DMS53 (cell line): ENCODE measurements at regions not wholly inside any gene's neighbourhood (a gene's known extent, or its start where the extent isn't known, plus 50 kb on each side); places are given as distances from the start of the nearest gene placed in this dataset.

ENCODE experiments used
- DNase-seq: peaks from one replicate; lab custom pipeline; 2025; lab: John Stamatoyannopoulos, UW

- no peak for DNase-seq
These were observed 75.1 kb upstream of the CA10 start for GRCh38 chr17:52233632-52234031.

DNA sequence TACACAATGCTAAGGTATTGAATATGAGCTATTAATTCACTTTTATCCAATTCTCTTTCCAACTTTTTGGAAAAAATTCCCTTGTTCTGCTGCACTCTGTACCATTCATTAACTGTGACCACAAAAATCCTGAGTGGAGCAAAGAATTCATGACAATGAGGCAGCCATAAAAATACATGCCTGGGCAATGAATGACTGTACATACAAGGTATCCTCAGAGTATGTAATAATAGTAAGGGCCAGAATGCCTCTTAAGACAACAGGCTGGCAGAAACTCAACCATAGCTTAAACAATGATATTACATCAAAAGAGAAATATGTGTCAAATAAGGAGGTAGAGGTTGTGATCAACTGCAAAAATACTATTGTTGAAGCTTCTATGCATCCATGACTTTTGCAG is 74.7 kb upstream of the CA10 start:
- DNase-seq: no peak

- DNase-seq: no peak
These were observed 70.3 kb upstream of the CA10 start for GRCh38 chr17:52228823-52229222.

DNA sequence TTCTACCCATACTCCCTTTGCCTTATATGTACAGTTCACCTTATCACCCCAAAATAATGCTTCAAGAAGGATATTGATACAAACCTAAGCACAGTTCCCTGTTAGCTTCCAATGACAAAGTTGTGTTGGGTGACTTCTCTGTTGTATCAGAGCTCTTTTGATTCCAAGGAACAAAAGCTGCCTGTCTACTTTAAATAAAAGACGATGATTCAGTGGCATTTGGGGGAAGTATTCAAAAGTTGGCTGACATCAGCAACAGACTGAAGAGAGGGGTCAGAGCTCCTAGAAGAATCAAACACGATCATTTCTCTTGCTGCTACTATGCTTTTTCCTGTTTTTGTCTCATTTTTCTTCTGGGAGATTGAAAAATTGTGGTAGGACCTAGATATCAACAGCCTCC is 69.4 kb upstream of the CA10 start:
- no peak for DNase-seq

DNA sequence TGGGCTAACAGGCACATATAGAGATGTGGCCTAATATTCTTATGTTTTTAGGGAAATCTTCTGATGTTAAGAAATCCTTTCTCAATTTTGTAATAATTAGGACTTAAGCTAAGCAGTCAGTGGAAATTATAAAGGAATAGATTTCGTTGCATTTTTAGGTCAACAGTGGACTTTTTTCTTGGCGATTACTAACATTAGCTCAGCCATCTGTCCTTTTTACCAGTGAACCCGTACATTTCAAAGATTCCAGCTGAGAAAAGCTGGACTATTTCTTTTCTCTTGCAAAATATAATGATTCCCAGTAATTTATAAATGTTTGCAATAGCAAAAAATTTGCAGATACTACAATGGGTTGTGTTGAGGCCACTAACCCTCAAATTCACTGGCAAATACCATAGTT is 54.9 kb upstream of the CA10 start:
- DNase-seq: no peak

DNA sequence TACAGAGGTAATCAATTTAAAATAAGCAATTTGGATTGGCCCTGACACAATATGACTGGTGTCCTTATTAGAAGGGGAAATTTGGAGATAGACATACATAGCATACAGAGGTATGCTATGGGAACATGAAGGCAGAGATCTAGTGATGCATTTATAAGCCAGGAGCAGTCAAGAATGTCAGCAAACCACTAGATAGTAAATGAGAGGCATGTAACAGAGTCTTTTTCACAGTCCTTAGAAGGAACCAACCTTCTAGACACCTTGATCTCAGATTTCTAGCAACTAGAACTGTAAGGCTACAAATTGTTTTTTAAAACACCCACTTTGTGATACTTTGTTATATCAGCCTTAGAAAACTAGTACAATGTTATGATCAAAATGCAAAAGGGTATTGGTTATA is 54.3 kb upstream of the CA10 start:
- DNase-seq: no peak

DNA sequence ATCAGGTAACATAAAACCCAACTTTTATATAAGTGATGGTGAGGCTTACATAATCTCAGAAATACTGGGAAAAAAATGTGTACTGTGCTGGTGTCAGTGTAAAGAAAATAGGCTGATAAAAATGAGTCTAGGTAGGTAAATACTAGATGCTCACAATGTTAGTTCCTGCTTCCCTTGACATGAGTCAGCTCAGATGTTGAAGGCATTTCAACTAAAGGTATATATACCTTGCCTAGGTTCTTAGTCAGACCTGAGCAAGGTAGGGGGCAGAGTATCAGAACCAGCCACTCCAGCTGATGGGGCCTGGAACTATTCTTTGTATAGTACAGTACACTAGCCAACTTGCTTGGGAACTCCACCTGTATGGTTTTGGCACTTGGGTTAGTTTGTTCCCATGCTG is 51.0 kb upstream of the CA10 start:
- peak; percentile 60 for DNase-seq
